Keratinocyte (primary cell): ENCODE measurements at regions not wholly inside any gene's neighbourhood (a gene's known extent, or its start where the extent isn't known, plus 50 kb on each side); places are given as distances from the start of the nearest gene placed in this dataset.

Experiments
- DNase-seq: peaks from one replicate; pipeline ENCODE4 v3.0.0-alpha.2; 2011; ENCODE audit warnings: low read depth, missing footprints, low spot score
- FAIRE-seq: peaks from 2 replicates; lab custom pipeline; 2011; peaks lifted over from hg19 to GRCh38; lab: Jason Lieb, UNC
- H2AFZ ChIP-seq: 2 replicates; pipeline ENCODE4 v1.6.0; 2012; ENCODE audit warnings: low read length, control low read depth, inconsistent platforms; ENCODE audit not compliant: control insufficient read depth
- H3K27ac ChIP-seq: 2 replicates; pipeline ENCODE4 v1.5.1; 2011; ENCODE audit warnings: low read length; ENCODE audit not compliant: control insufficient read depth, insufficient read depth
- H3K27me3 ChIP-seq: 3 replicates; pipeline ENCODE4 v1.6.0; 2011; ENCODE audit warnings: low read length; ENCODE audit not compliant: control insufficient read depth, insufficient read depth; ENCODE audit errors: extremely low read depth
- H3K36me3 ChIP-seq, 2 experiments: 2 replicates in 1 of 2; 3 replicates in 1 of 2; pipeline ENCODE4 v1.5.1; 2011; ENCODE audit warnings: low read length in 2 of 2, mild to moderate bottlenecking in 1 of 2; ENCODE audit not compliant: control insufficient read depth in 2 of 2, insufficient read depth in 2 of 2; ENCODE audit errors: extremely low read depth in 1 of 2
- H3K4me1 ChIP-seq: 3 replicates; pipeline ENCODE4 v1.5.1; 2011; ENCODE audit warnings: low read length; ENCODE audit not compliant: control insufficient read depth, insufficient read depth; ENCODE audit errors: extremely low read depth
- H3K4me2 ChIP-seq: 3 replicates; pipeline ENCODE4 v1.6.0; 2011; ENCODE audit warnings: low read depth, low read length; ENCODE audit not compliant: control insufficient read depth, insufficient read depth; ENCODE audit errors: extremely low read depth
- H3K4me3 ChIP-seq, 3 experiments: fragments of 200-600 bp in 1 of 3; sonication (generic) in 1 of 3; 2 replicates in 2 of 3; 3 replicates in 1 of 3; pipeline ENCODE4 v1.5.1; 2011 to 2016; ENCODE audit warnings: low read length in 3 of 3, mild to moderate bottlenecking in 3 of 3, control low read depth in 2 of 3, inconsistent platforms in 1 of 3, low read depth in 1 of 3, mixed read lengths in 1 of 3, mixed run types in 1 of 3, moderate library complexity in 1 of 3; ENCODE audit not compliant: control insufficient read depth in 2 of 3, insufficient read depth in 2 of 3; ENCODE audit errors: extremely low read depth in 1 of 3
- H3K79me2 ChIP-seq: 2 replicates; pipeline ENCODE4 v1.6.0; 2012; ENCODE audit warnings: low read length; ENCODE audit not compliant: control insufficient read depth, insufficient read depth
- H3K9ac ChIP-seq: 3 replicates; pipeline ENCODE4 v1.6.0; 2011; ENCODE audit warnings: low read length; ENCODE audit not compliant: control insufficient read depth, insufficient read depth; ENCODE audit errors: extremely low read depth
- H3K9me1 ChIP-seq: 3 replicates; pipeline ENCODE4 v1.6.0; 2011; ENCODE audit warnings: low read length; ENCODE audit not compliant: control insufficient read depth, insufficient read depth; ENCODE audit errors: extremely low read depth
- H3K9me3 ChIP-seq: 2 replicates; pipeline ENCODE4 v1.5.1; 2012; ENCODE audit warnings: low read depth, low read length; ENCODE audit not compliant: control insufficient read depth
- H4K20me1 ChIP-seq: 3 replicates; pipeline ENCODE4 v1.6.0; 2011; ENCODE audit warnings: low read length; ENCODE audit not compliant: control insufficient read depth, insufficient read depth; ENCODE audit errors: extremely low read depth
- CTCF ChIP-seq, 3 experiments: IDR thresholded peaks in 1 of 3; conservative IDR thresholded peaks in 1 of 3; optimal IDR thresholded peaks in 1 of 3; 2 replicates in 2 of 3; 3 replicates in 1 of 3; pipeline versions ENCODE3 to v1.5.1; 2011; ENCODE audit warnings: low read length in 3 of 3, mild to moderate bottlenecking in 3 of 3, moderate library complexity in 2 of 3, control low read depth in 1 of 3, inconsistent platforms in 1 of 3; ENCODE audit not compliant: insufficient read depth in 2 of 3; ENCODE audit errors: extremely low read depth in 1 of 3
- EZH2 ChIP-seq: IDR thresholded peaks from one replicate; pipeline ENCODE4 v1.6.1; 2012; ENCODE audit warnings: inconsistent platforms, mild to moderate bottlenecking, low read length, moderate library complexity
- dilution Hi-C: fragments of 300-500 bp; cut with MboI; formaldehyde crosslinking; loops from one replicate; pipeline ENCODE4 v1.7.0; 2020; ENCODE audit warnings: low sequenced_read_pairs; ENCODE audit not compliant: extremely low pct_ligation_motif_present

- no peaks in the 10 kb centered on the region for H3K79me2 ChIP-seq
- FAIRE-seq (no peak), DNase-seq (no peak)
These were observed 339.8 kb downstream of the PCDH7 start for GRCh38 chr4:31059753-31060522.

GRCh38 chr4:31065086-31065485, 344.9 kb downstream of the PCDH7 start:
- no peak for FAIRE-seq
- dilution Hi-C loops = no loop called here
- TF ChIP-seq CTCF (optimal IDR thresholded peaks at IDR 0.05 in 1 of 3, IDR thresholded peaks at IDR 0.05 in 1 of 3, conservative IDR thresholded peaks at IDR 0.05 in 1 of 3; ENCODE audit: extremely low read depth in 1 of 3, insufficient read depth in 2 of 3, low read length in 3 of 3) = no peak
- TF ChIP-seq EZH2 = no peak

More at GRCh38 chr4:31059753-31060522, 339.8 kb downstream of the PCDH7 start:
- no peaks in the 10 kb centered on the region for H3K4me1 ChIP-seq
- H3K9me3 ChIP-seq = no peaks in the 10 kb centered on the region
- dilution Hi-C loops = no loop called here
- no peaks in the 10 kb centered on the region for H3K9me1 ChIP-seq
- H2AFZ ChIP-seq = no peak overlapping the region
- no peak overlapping the region for H3K4me2 ChIP-seq
- H4K20me1 ChIP-seq = no peaks in the 10 kb centered on the region
- no peak overlapping the region for H3K4me3 ChIP-seq
- H3K9ac ChIP-seq = no peak overlapping the region
- no peaks in the 10 kb centered on the region for H3K27me3 ChIP-seq
- no peaks in the 10 kb centered on the region for H3K36me3 ChIP-seq
- TF ChIP-seq CTCF (optimal IDR thresholded peaks at IDR 0.05 in 1 of 3, IDR thresholded peaks at IDR 0.05 in 1 of 3, conservative IDR thresholded peaks at IDR 0.05 in 1 of 3; ENCODE audit: extremely low read depth in 1 of 3, insufficient read depth in 2 of 3, low read length in 3 of 3) = no peak
- TF ChIP-seq EZH2 = no peak
- no peak overlapping the region for H3K27ac ChIP-seq

More at GRCh38 chr4:31065086-31065485, 344.9 kb downstream of the PCDH7 start:
- no peak for DNase-seq
- no peak overlapping the region for H2AFZ ChIP-seq
- H3K36me3 ChIP-seq = no peaks in the 10 kb centered on the region
- H4K20me1 ChIP-seq = no peaks in the 10 kb centered on the region
- no peaks in the 10 kb centered on the region for H3K79me2 ChIP-seq
- no peak overlapping the region for H3K4me2 ChIP-seq
- H3K27ac ChIP-seq = no peak overlapping the region
- H3K9ac ChIP-seq = no peak overlapping the region
- H3K4me1 ChIP-seq = no peaks in the 10 kb centered on the region
- H3K4me3 ChIP-seq = no peak overlapping the region
- no peaks in the 10 kb centered on the region for H3K27me3 ChIP-seq
- H3K9me3 ChIP-seq = no peaks in the 10 kb centered on the region
- H3K9me1 ChIP-seq = no peaks in the 10 kb centered on the region
